Endothelial cell of umbilical vein (primary cell): ENCODE measurements at regions not wholly inside any gene's neighbourhood (a gene's known extent, or its start where the extent isn't known, plus 50 kb on each side); places are given as distances from the start of the nearest gene placed in this dataset.

Source experiments
- BruUV-seq: library from RNA; stranded (reverse); fragments of 400-500 nt; replicated peaks from 2 replicates; lab custom pipeline; 2021; lab: Mats Ljungman, UMichigan
- CTCF ChIA-PET: fragments of 300-600, 350-600 bp; sonication (Branson Sonifier 250); formaldehyde crosslinking; loops from one replicate; lab custom pipeline; 2021; ENCODE audit warnings: antibody characterized with exemption, inconsistent platforms; lab: Charles Lee
- POLR2A ChIA-PET: fragments of 300-600, 350-600 bp; sonication (Branson Sonifier 250); formaldehyde crosslinking; loops from one replicate; lab custom pipeline; 2021; ENCODE audit warnings: antibody characterized with exemption, inconsistent platforms; lab: Charles Lee
- DNase-seq: peaks from one replicate; pipeline ENCODE4 v3.0.0-alpha.2; 2011; ENCODE audit warnings: low read depth, low spot score
- FAIRE-seq: peaks from 2 replicates; lab custom pipeline; 2011; peaks lifted over from hg19 to GRCh38; lab: Jason Lieb, UNC
- H2AFZ ChIP-seq: 2 replicates; pipeline ENCODE4 v1.6.0; 2012; ENCODE audit warnings: low read depth, low read length, control low read depth, inconsistent platforms
- H3K27ac ChIP-seq: 2 replicates; pipeline ENCODE4 v1.5.1; 2011; ENCODE audit warnings: low read depth, mild to moderate bottlenecking, control low read depth, low read length, moderate library complexity; ENCODE audit not compliant: insufficient read depth
- H3K27me3 ChIP-seq, 2 experiments: 2 replicates each; pipeline versions ENCODE4 v1.6.0 to v1.6.1; 2011; ENCODE audit warnings: low read length in 2 of 2, mixed read lengths in 1 of 2; ENCODE audit not compliant: control insufficient read depth in 2 of 2, insufficient read depth in 2 of 2
- H3K36me3 ChIP-seq, 2 experiments: 2 replicates in 1 of 2; 3 replicates in 1 of 2; pipeline ENCODE4 v1.5.1; 2011; ENCODE audit warnings: low read length in 2 of 2, mild to moderate bottlenecking in 1 of 2, moderate library complexity in 1 of 2; ENCODE audit not compliant: control insufficient read depth in 2 of 2, insufficient read depth in 2 of 2; ENCODE audit errors: extremely low read depth in 1 of 2
- H3K4me1 ChIP-seq: 3 replicates; pipeline ENCODE4 v1.5.1; 2011; ENCODE audit warnings: mild to moderate bottlenecking, low read length; ENCODE audit not compliant: control insufficient read depth, insufficient read depth; ENCODE audit errors: extremely low read depth
- H3K4me2 ChIP-seq: 2 replicates; pipeline ENCODE4 v1.6.1; 2011; ENCODE audit warnings: low read length, control low read depth, mixed read lengths; ENCODE audit not compliant: insufficient read depth
- H3K4me3 ChIP-seq, 3 experiments: fragments of 200-600 bp in 1 of 3; sonication (generic), shearing (Covaris generic) in 1 of 3; replicated peaks in 1 of 3; 2 replicates each; pipeline ENCODE4 v1.5.1; 2011 to 2016; ENCODE audit warnings: control low read depth in 3 of 3, low read length in 3 of 3, mild to moderate bottlenecking in 2 of 3, inconsistent platforms in 1 of 3, low read depth in 1 of 3, moderate library complexity in 1 of 3; ENCODE audit not compliant: insufficient read depth in 1 of 3
- H3K79me2 ChIP-seq: 2 replicates; pipeline ENCODE4 v1.6.0; 2012; ENCODE audit warnings: low read length, inconsistent platforms; ENCODE audit not compliant: control insufficient read depth, insufficient read depth
- H3K9ac ChIP-seq: replicated peaks from 2 replicates; pipeline ENCODE3; 2011; ENCODE audit warnings: low read length, control low read depth; ENCODE audit not compliant: insufficient read depth; ENCODE audit errors: extremely low read depth
- H3K9me1 ChIP-seq: replicated peaks from 3 replicates; pipeline ENCODE4 v1.6.0; 2011; ENCODE audit warnings: mild to moderate bottlenecking, low read length; ENCODE audit not compliant: control insufficient read depth, insufficient read depth; ENCODE audit errors: extremely low read depth
- H3K9me3 ChIP-seq: replicated peaks from 2 replicates; pipeline ENCODE4 v1.5.1; 2012; ENCODE audit warnings: low read length, inconsistent platforms; ENCODE audit not compliant: control insufficient read depth, insufficient read depth
- H4K20me1 ChIP-seq: replicated peaks from 2 replicates; pipeline ENCODE3; 2011; ENCODE audit warnings: mild to moderate bottlenecking, low read length; ENCODE audit not compliant: control insufficient read depth, insufficient read depth; ENCODE audit errors: extremely low read depth
- EZH2 ChIP-seq: IDR thresholded peaks from 2 replicates; pipeline ENCODE4 v1.6.1; 2012; ENCODE audit warnings: borderline replicate concordance, low read depth, mild to moderate bottlenecking, moderate library complexity, low read length, inconsistent platforms; ENCODE audit not compliant: severe bottlenecking
- FOS ChIP-seq: IDR thresholded peaks from 2 replicates; pipeline ENCODE4 v1.6.1; 2011; ENCODE audit warnings: mild to moderate bottlenecking, low read length, moderate library complexity, borderline replicate concordance; ENCODE audit not compliant: insufficient read depth
- GATA2 ChIP-seq: IDR thresholded peaks from 2 replicates; pipeline ENCODE4 v1.7.0; 2011; ENCODE audit warnings: low read depth, mild to moderate bottlenecking, moderate library complexity, mixed read lengths, low read length; ENCODE audit not compliant: insufficient read length, insufficient read depth
- JUN ChIP-seq: IDR thresholded peaks from 2 replicates; pipeline ENCODE4 v1.6.1; 2011; ENCODE audit warnings: borderline replicate concordance, low read depth; ENCODE audit not compliant: insufficient read length, insufficient read depth
- MAX ChIP-seq: IDR thresholded peaks from 2 replicates; pipeline ENCODE4 v1.6.1; 2011; ENCODE audit not compliant: insufficient read depth, insufficient read length
- MYC ChIP-seq: IDR thresholded peaks from one replicate; pipeline ENCODE4 v1.6.1; 2011; ENCODE audit warnings: mild to moderate bottlenecking, low read depth, low read length
- POLR2A ChIP-seq: IDR thresholded peaks from 2 replicates; pipeline ENCODE4 v1.6.1; 2012; ENCODE audit warnings: low read depth, mild to moderate bottlenecking, control low read depth, low read length
- POLR2AphosphoS5 ChIP-seq: IDR thresholded peaks from 2 replicates; pipeline ENCODE4 v1.6.1; 2012; ENCODE audit warnings: low read depth, mild to moderate bottlenecking, control low read depth, low read length, moderate library complexity; ENCODE audit not compliant: insufficient read depth
- dilution Hi-C: fragments of 300-500 bp; cut with MboI; formaldehyde crosslinking; loops from one replicate; pipeline ENCODE4 v1.15.0; 2019; ENCODE audit warnings: low sequenced_read_pairs; ENCODE audit not compliant: extremely low pct_ligation_motif_present
- intact Hi-C: fragments of 100-400 bp; cut with micrococcal nuclease; formaldehyde crosslinking; loops from one replicate; pipeline ENCODE4 v1.10.0; 2022
- TF ChIP-seq, protein P1 (sequence below), 2 donors: IDR thresholded peaks; 1 replicate in 1 of 2; 2 replicates in 1 of 2; pipeline ENCODE4 v1.5.1; 2011; ENCODE audit warnings: low read length in 2 of 2, mild to moderate bottlenecking in 2 of 2, moderate library complexity in 2 of 2, control low read depth in 1 of 2, inconsistent platforms in 1 of 2, low read depth in 1 of 2; ENCODE audit not compliant: insufficient read depth in 1 of 2; ENCODE audit errors: extremely low read depth in 1 of 2

DNA sequence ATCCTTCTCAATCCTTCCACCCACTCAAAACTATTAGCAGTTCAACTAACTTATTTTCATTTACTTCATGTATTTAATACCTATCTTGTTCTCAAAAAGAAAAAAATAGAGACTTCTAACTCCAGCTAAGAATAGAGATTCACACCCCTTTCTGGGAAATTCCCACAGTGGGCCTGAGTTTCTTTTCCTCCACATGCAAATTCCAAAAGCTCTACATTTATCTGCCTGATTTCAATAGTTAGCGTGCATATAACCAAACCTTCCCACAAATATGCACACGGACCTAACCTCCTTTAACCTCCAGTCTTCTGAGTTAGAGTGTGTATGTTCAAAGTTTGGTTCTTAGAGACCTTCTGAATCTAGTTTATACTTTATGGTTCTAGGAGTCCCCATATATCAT is 62.5 kb downstream of the GRIN2B start:
- no peak overlapping the region for H3K4me2 ChIP-seq
- ChIA-PET POLR2A (no interaction called here), CTCF (no interaction called here)
- H3K27ac ChIP-seq = no peak overlapping the region
- no TSS peak for BruUV-seq
- no peaks in the 10 kb centered on the region for H3K79me2 ChIP-seq
- H3K9me1 ChIP-seq = no peaks in the 10 kb centered on the region
- dilution Hi-C loops (no loop called here), intact Hi-C loops (no loop called here)
- no peak overlapping the region for H3K9ac ChIP-seq
- no peak overlapping the region for H3K4me3 ChIP-seq
- H3K36me3 ChIP-seq = no peaks in the 10 kb centered on the region
- no peaks in the 10 kb centered on the region for H3K27me3 ChIP-seq
- DNase-seq (no peak), FAIRE-seq (no peak)
- H3K4me1 ChIP-seq = no peaks in the 10 kb centered on the region
- no peaks in the 10 kb centered on the region for H4K20me1 ChIP-seq
- H3K9me3 ChIP-seq = no peaks in the 10 kb centered on the region
- no peak overlapping the region for H2AFZ ChIP-seq
- TF ChIP-seq MYC = no peak
- TF ChIP-seq EZH2 = no peak
- no peak for TF ChIP-seq MAX
- no peak for TF ChIP-seq POLR2A
- TF ChIP-seq, protein P1, sequence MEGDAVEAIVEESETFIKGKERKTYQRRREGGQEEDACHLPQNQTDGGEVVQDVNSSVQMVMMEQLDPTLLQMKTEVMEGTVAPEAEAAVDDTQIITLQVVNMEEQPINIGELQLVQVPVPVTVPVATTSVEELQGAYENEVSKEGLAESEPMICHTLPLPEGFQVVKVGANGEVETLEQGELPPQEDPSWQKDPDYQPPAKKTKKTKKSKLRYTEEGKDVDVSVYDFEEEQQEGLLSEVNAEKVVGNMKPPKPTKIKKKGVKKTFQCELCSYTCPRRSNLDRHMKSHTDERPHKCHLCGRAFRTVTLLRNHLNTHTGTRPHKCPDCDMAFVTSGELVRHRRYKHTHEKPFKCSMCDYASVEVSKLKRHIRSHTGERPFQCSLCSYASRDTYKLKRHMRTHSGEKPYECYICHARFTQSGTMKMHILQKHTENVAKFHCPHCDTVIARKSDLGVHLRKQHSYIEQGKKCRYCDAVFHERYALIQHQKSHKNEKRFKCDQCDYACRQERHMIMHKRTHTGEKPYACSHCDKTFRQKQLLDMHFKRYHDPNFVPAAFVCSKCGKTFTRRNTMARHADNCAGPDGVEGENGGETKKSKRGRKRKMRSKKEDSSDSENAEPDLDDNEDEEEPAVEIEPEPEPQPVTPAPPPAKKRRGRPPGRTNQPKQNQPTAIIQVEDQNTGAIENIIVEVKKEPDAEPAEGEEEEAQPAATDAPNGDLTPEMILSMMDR (IDR thresholded peaks at IDR 0.05; ENCODE audit: extremely low read depth in 1 of 2, insufficient read depth in 1 of 2, low read depth in 1 of 2, low read length in 2 of 2) = no peak
- TF ChIP-seq GATA2 = no peak
- no peak for TF ChIP-seq POLR2AphosphoS5
- no peak for TF ChIP-seq FOS
- no peak for TF ChIP-seq JUN
